Fibroblast of peridontal ligament (primary cell): ENCODE measurements at regions not wholly inside any gene's neighbourhood (a gene's known extent, or its start where the extent isn't known, plus 50 kb on each side); places are given as distances from the start of the nearest gene placed in this dataset.
"Not testable (repeated sequence)": the region's sequence is repeated elsewhere in the genome, so short reads cannot be mapped to it uniquely, and the experiment has no call there.

ENCODE experiments used
- DNase-seq: peaks from one replicate; pipeline ENCODE4 v3.0.0-alpha.2; 2010; ENCODE audit errors: extremely low read depth

- DNase-seq: peak; percentile 47
These were observed 85.7 kb upstream of the XYLT1 start for GRCh38 chr16:17556276-17557052.

GRCh38 chr16:17555176-17555575 is 84.4 kb upstream of the XYLT1 start:
- peak; percentile 76 for DNase-seq

- no peak for DNase-seq
These were observed 81.6 kb upstream of the XYLT1 start for GRCh38 chr16:17552351-17552750.

- DNase-seq: not testable (repeated sequence)
These were observed 80.9 kb upstream of the XYLT1 start for GRCh38 chr16:17551682-17552081.

DNA sequence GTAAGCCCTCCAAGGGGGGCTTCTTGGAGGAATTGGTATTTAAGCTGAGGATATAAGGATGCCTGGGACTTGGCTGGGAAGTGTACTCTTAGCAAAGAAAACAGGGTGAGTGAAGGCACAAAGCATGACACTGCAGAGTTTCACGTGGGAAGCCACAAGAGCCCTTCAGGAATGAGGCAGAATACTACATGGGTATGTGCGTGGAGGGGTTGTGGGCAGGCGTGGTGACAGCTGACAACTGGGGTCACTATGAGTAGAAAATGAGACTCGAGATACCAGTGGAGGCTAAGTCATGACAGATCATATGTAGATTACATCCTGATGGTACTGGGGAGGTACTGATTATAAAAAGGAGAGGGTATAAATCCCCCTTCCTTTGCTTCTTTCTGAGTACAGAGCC is 78.1 kb upstream of the XYLT1 start:
- no peak for DNase-seq

DNA sequence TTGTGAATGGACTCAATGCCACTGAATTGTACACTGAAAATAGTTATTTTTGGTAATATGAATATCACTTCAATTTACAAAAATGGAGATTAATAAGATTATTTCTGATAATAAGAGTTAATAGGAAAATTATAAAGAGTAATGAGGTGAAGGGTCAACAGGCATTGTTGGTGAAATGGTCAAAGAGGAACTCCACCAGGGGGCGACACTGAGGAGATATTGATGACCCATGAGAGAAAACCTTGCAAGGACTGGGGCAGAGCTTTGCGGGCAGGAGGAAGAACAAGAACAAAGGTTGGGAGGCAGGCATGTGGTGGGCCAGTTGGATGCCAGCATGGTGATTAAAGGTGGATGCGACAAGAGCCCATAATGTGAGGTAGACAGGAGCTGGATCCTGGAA is 74.0 kb upstream of the XYLT1 start:
- DNase-seq: no peak

GRCh38 chr16:17544304-17544703 is 73.5 kb upstream of the XYLT1 start:
- no peak for DNase-seq

GRCh38 chr16:17543073-17543472 is 72.3 kb upstream of the XYLT1 start:
- peak; percentile 26 for DNase-seq

GRCh38 chr16:17541324-17541723 is 70.6 kb upstream of the XYLT1 start:
- DNase-seq: no peak

DNA sequence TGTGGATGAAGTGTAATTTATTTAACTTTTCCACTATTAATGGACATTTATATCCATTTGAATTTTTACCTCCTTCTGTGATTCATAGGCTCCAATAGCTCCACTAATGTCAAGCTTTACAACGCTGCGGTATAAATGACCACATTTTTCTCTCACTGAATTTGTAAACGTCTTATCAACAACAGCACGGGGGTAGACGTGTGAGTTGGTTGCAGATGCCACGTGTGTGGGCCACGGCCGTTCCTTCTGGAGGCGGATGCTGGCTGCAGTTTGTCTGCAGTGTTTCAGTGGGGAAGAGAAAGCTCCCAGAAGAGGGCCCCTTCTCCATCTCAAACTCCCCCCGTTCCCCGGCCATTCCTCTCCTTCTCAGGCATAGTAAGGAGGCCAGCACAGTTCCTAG is 68.2 kb upstream of the XYLT1 start:
- DNase-seq: no peak

- DNase-seq: no peak
These were observed 61.7 kb upstream of the XYLT1 start for GRCh38 chr16:17532338-17532995.

- no peak for DNase-seq
These were observed 59.4 kb upstream of the XYLT1 start for GRCh38 chr16:17529982-17530760.

DNA sequence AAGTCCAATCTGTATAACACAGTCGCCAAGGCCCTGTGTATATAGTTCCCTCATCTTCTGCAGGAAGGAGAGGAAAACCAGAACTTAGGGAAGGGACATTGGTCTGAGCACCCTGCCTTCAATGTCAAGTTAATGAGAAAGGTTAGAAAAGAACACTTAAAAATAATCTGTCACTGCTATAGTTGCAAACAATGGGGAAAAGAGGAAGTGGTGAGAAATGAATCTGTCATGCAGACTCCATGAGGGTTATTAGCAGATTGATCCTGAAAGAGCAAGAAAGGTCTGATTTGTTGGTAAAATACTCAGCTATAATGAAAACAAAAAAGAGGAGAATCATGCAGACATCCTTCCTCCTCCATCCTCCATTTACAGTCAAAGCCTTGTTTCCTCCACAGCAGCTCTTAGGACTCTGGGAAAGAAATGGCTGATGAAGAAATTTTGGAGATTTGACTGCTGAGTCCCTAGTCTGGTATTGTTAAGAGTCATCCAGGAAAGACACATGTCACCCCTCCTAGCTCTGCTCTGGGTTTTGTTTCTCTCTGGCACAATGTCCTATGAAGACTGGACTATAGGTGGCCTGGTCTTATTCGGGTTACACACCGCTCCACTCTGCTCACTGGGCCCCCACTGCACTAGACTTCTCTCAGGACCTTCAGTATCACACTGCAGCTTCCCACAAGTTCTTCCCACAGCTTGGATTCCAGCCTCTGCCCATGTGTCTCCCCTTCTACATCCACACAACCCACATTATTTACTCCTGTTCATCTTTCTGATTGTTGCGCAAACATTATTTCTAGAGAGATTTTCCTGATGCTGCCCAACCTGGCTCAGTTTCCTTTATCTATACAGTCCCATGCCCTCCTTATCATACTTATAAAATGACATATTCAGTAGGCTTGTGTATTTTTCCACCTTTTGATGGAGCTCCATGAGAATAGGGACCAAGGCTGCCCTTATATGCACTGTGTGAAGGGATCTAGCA is 56.5 kb upstream of the XYLT1 start:
- DNase-seq: no peak

DNA sequence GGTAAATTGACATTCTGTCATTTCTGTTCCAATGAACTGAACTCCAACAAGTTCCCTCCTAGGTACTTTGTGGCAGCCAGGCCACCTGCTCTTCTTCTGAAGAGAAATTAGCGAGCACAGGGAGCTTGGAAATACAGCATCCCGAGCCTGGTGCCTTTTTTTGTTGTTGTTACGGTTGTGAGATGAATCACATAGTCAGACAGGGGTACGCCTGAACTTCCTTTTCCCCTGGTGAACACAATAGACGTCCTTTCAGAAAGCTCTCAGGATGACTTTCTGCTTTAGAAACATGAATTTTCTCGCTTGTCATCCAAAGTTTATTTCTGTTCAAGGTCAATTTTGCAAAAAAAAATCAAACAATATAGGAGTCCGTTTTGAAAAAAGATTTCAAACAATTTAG is 53.9 kb upstream of the XYLT1 start:
- DNase-seq: no peak

GRCh38 chr16:17520561-17520960 is 49.8 kb upstream of the XYLT1 start:
- DNase-seq: peak; percentile 94
